AG10803 (cell line): ENCODE measurements at regions not wholly inside any gene's neighbourhood (a gene's known extent, or its start where the extent isn't known, plus 50 kb on each side); places are given as distances from the start of the nearest gene placed in this dataset.
A peak's percentile ranks its signal among the peaks of the same experiment; 100 is the strongest.

ENCODE experiments used
- DNase-seq: peaks from one replicate; pipeline ENCODE4 v3.0.0; 2010; ENCODE audit warnings: low read depth
- H3K4me3 ChIP-seq: 2 replicates; pipeline ENCODE4 v1.5.1; 2011; ENCODE audit warnings: mild to moderate bottlenecking, low read length, control low read depth
- TF ChIP-seq, protein P1 (sequence below): conservative IDR thresholded peaks from 2 replicates; pipeline ENCODE4 v1.5.1; 2011; ENCODE audit warnings: mild to moderate bottlenecking, low read length, control low read depth, inconsistent platforms

DNA sequence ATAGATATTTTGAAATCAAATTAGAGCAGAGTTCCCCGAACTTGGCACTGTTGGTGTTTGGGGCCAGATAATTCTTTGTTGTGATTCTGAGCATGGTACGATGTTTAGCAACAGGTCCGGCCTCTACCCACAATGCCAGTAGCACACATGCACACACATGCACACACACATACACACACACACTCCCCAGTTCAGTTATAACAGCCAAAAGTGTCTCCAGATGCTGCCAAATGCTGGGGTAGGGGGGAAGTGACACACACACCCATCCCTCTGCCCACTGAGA, 96.8 kb upstream of the PSMD7 start:
- TF ChIP-seq, protein P1, sequence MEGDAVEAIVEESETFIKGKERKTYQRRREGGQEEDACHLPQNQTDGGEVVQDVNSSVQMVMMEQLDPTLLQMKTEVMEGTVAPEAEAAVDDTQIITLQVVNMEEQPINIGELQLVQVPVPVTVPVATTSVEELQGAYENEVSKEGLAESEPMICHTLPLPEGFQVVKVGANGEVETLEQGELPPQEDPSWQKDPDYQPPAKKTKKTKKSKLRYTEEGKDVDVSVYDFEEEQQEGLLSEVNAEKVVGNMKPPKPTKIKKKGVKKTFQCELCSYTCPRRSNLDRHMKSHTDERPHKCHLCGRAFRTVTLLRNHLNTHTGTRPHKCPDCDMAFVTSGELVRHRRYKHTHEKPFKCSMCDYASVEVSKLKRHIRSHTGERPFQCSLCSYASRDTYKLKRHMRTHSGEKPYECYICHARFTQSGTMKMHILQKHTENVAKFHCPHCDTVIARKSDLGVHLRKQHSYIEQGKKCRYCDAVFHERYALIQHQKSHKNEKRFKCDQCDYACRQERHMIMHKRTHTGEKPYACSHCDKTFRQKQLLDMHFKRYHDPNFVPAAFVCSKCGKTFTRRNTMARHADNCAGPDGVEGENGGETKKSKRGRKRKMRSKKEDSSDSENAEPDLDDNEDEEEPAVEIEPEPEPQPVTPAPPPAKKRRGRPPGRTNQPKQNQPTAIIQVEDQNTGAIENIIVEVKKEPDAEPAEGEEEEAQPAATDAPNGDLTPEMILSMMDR: no peak
- no peak overlapping the region for H3K4me3 ChIP-seq
- no peak for DNase-seq

DNA sequence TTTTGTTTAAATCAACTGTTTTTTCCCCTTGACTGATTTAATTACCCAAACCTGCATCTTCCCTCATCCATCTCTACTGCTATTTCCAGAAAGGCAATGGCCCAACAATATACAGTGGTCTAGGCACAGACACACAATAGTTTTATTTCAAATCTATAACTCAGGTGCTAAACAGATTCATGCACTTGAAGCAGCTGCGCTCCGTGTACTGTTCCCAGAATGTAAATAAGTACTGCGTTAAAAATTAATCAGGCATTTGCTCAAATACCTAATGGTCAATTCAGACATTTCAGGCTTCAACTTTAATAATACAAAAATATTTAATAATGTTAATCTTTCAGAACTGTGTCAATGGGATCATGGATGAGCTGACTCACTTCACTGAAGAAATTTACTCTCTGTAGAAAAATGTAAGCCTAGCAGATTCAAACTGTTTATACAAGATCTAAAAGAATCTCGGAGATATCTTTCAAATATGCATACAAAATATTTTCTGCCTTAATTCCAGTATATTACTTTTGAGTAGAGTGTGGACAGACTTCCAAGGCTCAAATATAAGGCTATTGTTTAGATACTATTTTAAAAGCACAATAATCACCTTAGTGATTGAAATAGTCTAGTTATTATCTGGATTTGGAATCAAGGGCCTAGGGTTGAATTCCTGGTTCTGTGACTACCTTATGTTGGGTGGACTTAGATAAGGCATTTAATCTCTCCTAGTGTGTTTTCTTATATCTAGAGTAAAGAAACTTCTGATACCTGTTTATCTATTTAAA, 97.4 kb upstream of the PSMD7 start:
- TF ChIP-seq, protein P1: no peak
- DNase-seq: no peak

GRCh38 chr16:74192281-74192797, 104.3 kb upstream of the PSMD7 start:
- TF ChIP-seq, protein P1: no peak
- DNase-seq: no peak
- H3K4me3 ChIP-seq: no peak overlapping the region

More for the DNA sequence above, 97.4 kb upstream of the PSMD7 start:
- H3K4me3 ChIP-seq: no peak overlapping the region

DNA sequence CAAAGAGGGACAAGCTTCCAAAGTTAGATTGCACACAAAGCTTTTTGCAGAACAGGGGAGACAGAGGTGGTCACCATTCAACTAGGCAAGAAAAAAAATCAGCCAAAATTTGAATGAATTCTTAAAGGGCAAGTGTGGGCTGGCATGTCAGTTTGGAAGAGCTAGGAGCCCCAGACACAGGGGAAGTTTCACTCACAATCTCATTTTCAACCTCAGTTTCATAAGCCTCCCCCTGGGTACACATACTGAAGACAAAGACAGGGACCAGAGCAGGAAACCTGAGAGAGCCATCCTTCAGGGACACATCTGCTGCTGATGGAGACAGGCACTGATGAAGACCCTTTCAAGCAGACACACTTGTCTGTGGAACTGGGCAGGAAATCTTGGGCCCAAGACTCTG, 106.3 kb upstream of the PSMD7 start:
- no peak for DNase-seq
- no peak overlapping the region for H3K4me3 ChIP-seq
- TF ChIP-seq, protein P1: no peak

DNA sequence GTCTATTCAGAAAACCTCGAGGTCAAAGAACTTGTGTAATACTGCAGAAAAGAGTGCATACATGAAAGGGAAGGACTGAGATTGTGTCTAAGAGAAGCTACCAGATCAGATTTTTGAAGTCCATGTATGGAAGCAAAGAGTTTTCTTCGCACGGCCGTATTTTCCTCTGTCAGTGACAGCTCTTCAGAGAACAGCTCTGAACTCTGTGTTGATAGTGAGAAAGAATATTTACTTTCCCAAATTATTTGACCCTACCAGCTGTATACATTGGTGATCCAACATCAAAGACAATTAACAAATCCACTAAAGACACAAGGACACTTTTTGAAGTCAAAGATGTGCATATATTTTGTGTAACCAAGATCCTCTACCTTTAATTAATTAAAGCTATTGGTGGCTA, 107.8 kb upstream of the PSMD7 start:
- DNase-seq: no peak
- TF ChIP-seq, protein P1: no peak
- H3K4me3 ChIP-seq: no peak overlapping the region

DNA sequence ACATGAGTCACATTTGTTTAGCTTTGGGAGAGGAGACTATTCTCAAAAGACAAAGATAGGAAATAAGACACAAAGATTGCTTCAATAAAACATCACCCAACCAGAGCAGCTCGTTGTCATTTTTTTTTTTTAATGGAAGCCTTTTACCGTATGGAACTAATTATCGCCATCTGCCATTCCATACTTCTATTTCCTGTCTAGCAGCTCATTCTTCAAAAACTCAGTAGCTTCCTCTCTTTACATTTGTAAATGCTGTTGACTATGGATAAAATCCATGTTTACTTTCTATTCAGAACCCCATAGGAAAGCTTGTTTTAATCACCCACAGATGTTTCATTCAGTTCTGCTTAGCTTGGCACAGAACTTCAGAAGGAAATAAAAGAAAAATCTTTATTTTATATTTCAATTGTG, 110.0 kb upstream of the PSMD7 start:
- DNase-seq: peak; percentile 47
- H3K4me3 ChIP-seq: no peak overlapping the region

GRCh38 chr16:74184839-74185238, 111.8 kb upstream of the PSMD7 start:
- TF ChIP-seq, protein P1: no peak
- no peak overlapping the region for H3K4me3 ChIP-seq
- DNase-seq: no peak

More for the DNA sequence above, 110.0 kb upstream of the PSMD7 start:
- TF ChIP-seq, protein P1: no peak
